Endothelial cell of umbilical vein (primary cell): ENCODE measurements at regions not wholly inside any gene's neighbourhood (a gene's known extent, or its start where the extent isn't known, plus 50 kb on each side); places are given as distances from the start of the nearest gene placed in this dataset.

Source experiments
- BruUV-seq: library from RNA; stranded (reverse); fragments of 400-500 nt; replicated peaks from 2 replicates; lab custom pipeline; 2021; lab: Mats Ljungman, UMichigan
- CTCF ChIA-PET: fragments of 300-600, 350-600 bp; sonication (Branson Sonifier 250); formaldehyde crosslinking; loops from one replicate; lab custom pipeline; 2021; ENCODE audit warnings: antibody characterized with exemption, inconsistent platforms; lab: Charles Lee
- POLR2A ChIA-PET: fragments of 300-600, 350-600 bp; sonication (Branson Sonifier 250); formaldehyde crosslinking; loops from one replicate; lab custom pipeline; 2021; ENCODE audit warnings: antibody characterized with exemption, inconsistent platforms; lab: Charles Lee
- DNase-seq: peaks from one replicate; pipeline ENCODE4 v3.0.0-alpha.2; 2011; ENCODE audit warnings: low read depth, low spot score
- FAIRE-seq: peaks from 2 replicates; lab custom pipeline; 2011; peaks lifted over from hg19 to GRCh38; lab: Jason Lieb, UNC
- H2AFZ ChIP-seq: 2 replicates; pipeline ENCODE4 v1.6.0; 2012; ENCODE audit warnings: low read depth, low read length, control low read depth, inconsistent platforms
- H3K27ac ChIP-seq: 2 replicates; pipeline ENCODE4 v1.5.1; 2011; ENCODE audit warnings: low read depth, mild to moderate bottlenecking, control low read depth, low read length, moderate library complexity; ENCODE audit not compliant: insufficient read depth
- H3K27me3 ChIP-seq, 2 experiments: 2 replicates each; pipeline versions ENCODE4 v1.6.0 to v1.6.1; 2011; ENCODE audit warnings: low read length in 2 of 2, mixed read lengths in 1 of 2; ENCODE audit not compliant: control insufficient read depth in 2 of 2, insufficient read depth in 2 of 2
- H3K36me3 ChIP-seq, 2 experiments: 2 replicates in 1 of 2; 3 replicates in 1 of 2; pipeline ENCODE4 v1.5.1; 2011; ENCODE audit warnings: low read length in 2 of 2, mild to moderate bottlenecking in 1 of 2, moderate library complexity in 1 of 2; ENCODE audit not compliant: control insufficient read depth in 2 of 2, insufficient read depth in 2 of 2; ENCODE audit errors: extremely low read depth in 1 of 2
- H3K4me1 ChIP-seq: 3 replicates; pipeline ENCODE4 v1.5.1; 2011; ENCODE audit warnings: mild to moderate bottlenecking, low read length; ENCODE audit not compliant: control insufficient read depth, insufficient read depth; ENCODE audit errors: extremely low read depth
- H3K4me2 ChIP-seq: 2 replicates; pipeline ENCODE4 v1.6.1; 2011; ENCODE audit warnings: low read length, control low read depth, mixed read lengths; ENCODE audit not compliant: insufficient read depth
- H3K4me3 ChIP-seq, 3 experiments: fragments of 200-600 bp in 1 of 3; sonication (generic), shearing (Covaris generic) in 1 of 3; replicated peaks in 1 of 3; 2 replicates each; pipeline ENCODE4 v1.5.1; 2011 to 2016; ENCODE audit warnings: control low read depth in 3 of 3, low read length in 3 of 3, mild to moderate bottlenecking in 2 of 3, inconsistent platforms in 1 of 3, low read depth in 1 of 3, moderate library complexity in 1 of 3; ENCODE audit not compliant: insufficient read depth in 1 of 3
- H3K79me2 ChIP-seq: 2 replicates; pipeline ENCODE4 v1.6.0; 2012; ENCODE audit warnings: low read length, inconsistent platforms; ENCODE audit not compliant: control insufficient read depth, insufficient read depth
- H3K9ac ChIP-seq: replicated peaks from 2 replicates; pipeline ENCODE3; 2011; ENCODE audit warnings: low read length, control low read depth; ENCODE audit not compliant: insufficient read depth; ENCODE audit errors: extremely low read depth
- H3K9me1 ChIP-seq: replicated peaks from 3 replicates; pipeline ENCODE4 v1.6.0; 2011; ENCODE audit warnings: mild to moderate bottlenecking, low read length; ENCODE audit not compliant: control insufficient read depth, insufficient read depth; ENCODE audit errors: extremely low read depth
- H3K9me3 ChIP-seq: replicated peaks from 2 replicates; pipeline ENCODE4 v1.5.1; 2012; ENCODE audit warnings: low read length, inconsistent platforms; ENCODE audit not compliant: control insufficient read depth, insufficient read depth
- H4K20me1 ChIP-seq: replicated peaks from 2 replicates; pipeline ENCODE3; 2011; ENCODE audit warnings: mild to moderate bottlenecking, low read length; ENCODE audit not compliant: control insufficient read depth, insufficient read depth; ENCODE audit errors: extremely low read depth
- EZH2 ChIP-seq: IDR thresholded peaks from 2 replicates; pipeline ENCODE4 v1.6.1; 2012; ENCODE audit warnings: borderline replicate concordance, low read depth, mild to moderate bottlenecking, moderate library complexity, low read length, inconsistent platforms; ENCODE audit not compliant: severe bottlenecking
- FOS ChIP-seq: IDR thresholded peaks from 2 replicates; pipeline ENCODE4 v1.6.1; 2011; ENCODE audit warnings: mild to moderate bottlenecking, low read length, moderate library complexity, borderline replicate concordance; ENCODE audit not compliant: insufficient read depth
- GATA2 ChIP-seq: IDR thresholded peaks from 2 replicates; pipeline ENCODE4 v1.7.0; 2011; ENCODE audit warnings: low read depth, mild to moderate bottlenecking, moderate library complexity, mixed read lengths, low read length; ENCODE audit not compliant: insufficient read length, insufficient read depth
- JUN ChIP-seq: IDR thresholded peaks from 2 replicates; pipeline ENCODE4 v1.6.1; 2011; ENCODE audit warnings: borderline replicate concordance, low read depth; ENCODE audit not compliant: insufficient read length, insufficient read depth
- MYC ChIP-seq: IDR thresholded peaks from one replicate; pipeline ENCODE4 v1.6.1; 2011; ENCODE audit warnings: mild to moderate bottlenecking, low read depth, low read length
- POLR2A ChIP-seq: IDR thresholded peaks from 2 replicates; pipeline ENCODE4 v1.6.1; 2012; ENCODE audit warnings: low read depth, mild to moderate bottlenecking, control low read depth, low read length
- POLR2AphosphoS5 ChIP-seq: IDR thresholded peaks from 2 replicates; pipeline ENCODE4 v1.6.1; 2012; ENCODE audit warnings: low read depth, mild to moderate bottlenecking, control low read depth, low read length, moderate library complexity; ENCODE audit not compliant: insufficient read depth
- dilution Hi-C: fragments of 300-500 bp; cut with MboI; formaldehyde crosslinking; loops from one replicate; pipeline ENCODE4 v1.15.0; 2019; ENCODE audit warnings: low sequenced_read_pairs; ENCODE audit not compliant: extremely low pct_ligation_motif_present
- intact Hi-C: fragments of 100-400 bp; cut with micrococcal nuclease; formaldehyde crosslinking; loops from one replicate; pipeline ENCODE4 v1.10.0; 2022
- TF ChIP-seq, protein P1 (sequence below), 2 donors: IDR thresholded peaks; 1 replicate in 1 of 2; 2 replicates in 1 of 2; pipeline ENCODE4 v1.5.1; 2011; ENCODE audit warnings: low read length in 2 of 2, mild to moderate bottlenecking in 2 of 2, moderate library complexity in 2 of 2, control low read depth in 1 of 2, inconsistent platforms in 1 of 2, low read depth in 1 of 2; ENCODE audit not compliant: insufficient read depth in 1 of 2; ENCODE audit errors: extremely low read depth in 1 of 2

DNA sequence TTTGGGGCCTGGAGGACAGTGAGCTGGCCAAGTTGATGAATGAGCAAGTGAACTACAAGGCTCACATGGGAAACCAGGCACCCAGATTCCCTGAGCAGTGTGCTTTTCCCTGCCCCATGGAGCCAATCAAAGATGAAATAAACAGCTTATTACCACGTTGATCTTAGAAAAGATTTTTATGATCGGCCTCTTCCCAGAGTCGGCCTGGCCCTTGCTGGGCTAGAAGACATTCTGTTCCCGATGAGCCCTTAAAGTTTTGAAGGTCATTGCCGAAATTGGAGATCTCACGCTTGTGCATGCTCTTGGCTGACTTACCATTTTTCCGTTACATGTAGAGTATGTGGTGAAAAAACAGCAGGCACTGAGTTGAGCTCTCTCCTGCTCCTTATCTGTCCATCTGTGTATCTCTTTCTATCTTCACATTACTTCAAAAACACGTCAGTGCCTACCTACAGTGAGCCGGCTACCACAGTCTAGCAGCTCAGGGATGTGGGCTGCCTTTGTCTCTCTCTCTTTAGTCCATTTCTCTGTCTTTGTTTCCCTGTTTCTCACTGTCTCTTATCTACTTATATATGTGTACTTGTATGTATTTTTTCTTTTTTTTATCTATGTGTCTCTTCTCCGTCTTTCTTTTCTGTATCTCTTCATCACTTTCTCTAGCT lies 248.8 kb upstream of the USP24 start:
- Histone ChIP-seq H3K27ac (no peak overlapping the region), H3K4me3 (no peak overlapping the region), H3K79me2 (no peaks in the 10 kb centered on the region), H3K36me3 (no peaks in the 10 kb centered on the region), H4K20me1 (no peaks in the 10 kb centered on the region), H3K4me2 (no peak overlapping the region), H2AFZ (no peak overlapping the region), H3K27me3 (no peaks in the 10 kb centered on the region), H3K9ac (no peak overlapping the region), H3K9me3 (no peaks in the 10 kb centered on the region), H3K4me1 (no peaks in the 10 kb centered on the region), H3K9me1 (no peaks in the 10 kb centered on the region)
- no peak for FAIRE-seq
- ChIA-PET CTCF (interaction anchor here (0.8 to 1.8 kb wide), 3 partner anchors 9 to 88 kb away, joined by 3 to 7 read pairs (median 5); no protein-coding TSS in a partner anchor), POLR2A (interaction anchor here (1.0 kb wide), 1 partner anchor 35 kb away, joined by 3 read pairs; no protein-coding TSS in a partner anchor)
- BruUV-seq: no TSS peak
- DNase-seq: no peak
- intact Hi-C loops: no loop called here
- dilution Hi-C loops: no loop called here
- no peak for TF ChIP-seq MYC
- no peak for TF ChIP-seq GATA2
- TF ChIP-seq POLR2A: no peak
- TF ChIP-seq, protein P1, sequence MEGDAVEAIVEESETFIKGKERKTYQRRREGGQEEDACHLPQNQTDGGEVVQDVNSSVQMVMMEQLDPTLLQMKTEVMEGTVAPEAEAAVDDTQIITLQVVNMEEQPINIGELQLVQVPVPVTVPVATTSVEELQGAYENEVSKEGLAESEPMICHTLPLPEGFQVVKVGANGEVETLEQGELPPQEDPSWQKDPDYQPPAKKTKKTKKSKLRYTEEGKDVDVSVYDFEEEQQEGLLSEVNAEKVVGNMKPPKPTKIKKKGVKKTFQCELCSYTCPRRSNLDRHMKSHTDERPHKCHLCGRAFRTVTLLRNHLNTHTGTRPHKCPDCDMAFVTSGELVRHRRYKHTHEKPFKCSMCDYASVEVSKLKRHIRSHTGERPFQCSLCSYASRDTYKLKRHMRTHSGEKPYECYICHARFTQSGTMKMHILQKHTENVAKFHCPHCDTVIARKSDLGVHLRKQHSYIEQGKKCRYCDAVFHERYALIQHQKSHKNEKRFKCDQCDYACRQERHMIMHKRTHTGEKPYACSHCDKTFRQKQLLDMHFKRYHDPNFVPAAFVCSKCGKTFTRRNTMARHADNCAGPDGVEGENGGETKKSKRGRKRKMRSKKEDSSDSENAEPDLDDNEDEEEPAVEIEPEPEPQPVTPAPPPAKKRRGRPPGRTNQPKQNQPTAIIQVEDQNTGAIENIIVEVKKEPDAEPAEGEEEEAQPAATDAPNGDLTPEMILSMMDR (IDR thresholded peaks at IDR 0.05; ENCODE audit: extremely low read depth in 1 of 2, insufficient read depth in 1 of 2, low read depth in 1 of 2, low read length in 2 of 2): no peak

DNA sequence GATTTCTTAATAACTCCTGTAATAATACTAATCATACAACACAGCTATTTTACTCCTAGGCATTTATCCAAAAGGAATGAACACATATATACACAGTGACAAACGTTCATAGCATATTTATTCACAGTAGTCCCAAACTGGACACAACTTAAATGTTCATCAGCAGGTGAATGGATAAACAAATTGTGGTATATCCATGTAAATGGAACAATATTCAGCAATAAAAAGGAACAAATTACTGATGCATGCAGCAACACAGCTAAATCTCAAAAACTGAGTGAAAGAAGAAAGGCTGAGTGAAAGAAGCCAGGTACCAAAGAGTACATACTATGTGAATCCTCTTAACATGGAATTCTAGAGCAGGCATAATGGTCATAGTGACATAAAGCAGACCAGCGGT lies 242.7 kb upstream of the USP24 start:
- no peak overlapping the region for H3K4me3 ChIP-seq
- no peak overlapping the region for H3K9ac ChIP-seq
- no peak overlapping the region for H2AFZ ChIP-seq
- POLR2A ChIA-PET: no interaction called here
- H4K20me1 ChIP-seq: no peaks in the 10 kb centered on the region
- H3K27me3 ChIP-seq: no peaks in the 10 kb centered on the region
- no peaks in the 10 kb centered on the region for H3K79me2 ChIP-seq
- no peaks in the 10 kb centered on the region for H3K9me3 ChIP-seq
- H3K4me1 ChIP-seq: peaks cover 9% of the 10 kb centered on the region
- no peaks in the 10 kb centered on the region for H3K9me1 ChIP-seq
- CTCF ChIA-PET: interaction anchor here (1.0 kb wide), 1 partner anchor 21 kb away, joined by 4 read pairs; no protein-coding TSS in a partner anchor
- H3K27ac ChIP-seq: no peak overlapping the region
- no peak for DNase-seq
- no peak for TF ChIP-seq MYC
- no peak for TF ChIP-seq POLR2A
- TF ChIP-seq, protein P1 (IDR thresholded peaks at IDR 0.05; ENCODE audit: extremely low read depth in 1 of 2, insufficient read depth in 1 of 2, low read depth in 1 of 2, low read length in 2 of 2): no peak
- TF ChIP-seq FOS: no peak
- TF ChIP-seq EZH2: no peak
- TF ChIP-seq POLR2AphosphoS5: no peak
- TF ChIP-seq JUN: no peak
- H3K36me3 ChIP-seq: no peaks in the 10 kb centered on the region
- dilution Hi-C loops (no loop called here), intact Hi-C loops (no loop called here)
- no peak for FAIRE-seq
- no TSS peak for BruUV-seq
- no peak overlapping the region for H3K4me2 ChIP-seq
